Brain microvascular endothelial cell (primary cell): ENCODE measurements at regions not wholly inside any gene's neighbourhood (a gene's known extent, or its start where the extent isn't known, plus 50 kb on each side); places are given as distances from the start of the nearest gene placed in this dataset.

ENCODE experiments used
- DNase-seq: peaks from one replicate; pipeline ENCODE4 v3.0.0-alpha.2; 2020
- H3K27ac ChIP-seq: fragments of 250-450 bp; sonication (Bioruptor Pico); 2 replicates; pipeline ENCODE4 v1.5.1; 2020; ENCODE audit warnings: mild to moderate bottlenecking, moderate library complexity
- H3K27me3 ChIP-seq: fragments of 250-450 bp; sonication (Bioruptor Pico); replicated peaks from 2 replicates; pipeline ENCODE4 v1.5.1; 2020; ENCODE audit warnings: mild to moderate bottlenecking
- H3K36me3 ChIP-seq: fragments of 250-450 bp; sonication (Bioruptor Pico); replicated peaks from 2 replicates; pipeline ENCODE4 v1.5.1; 2020; ENCODE audit warnings: mild to moderate bottlenecking
- H3K4me3 ChIP-seq: 2 replicates; pipeline ENCODE4 v1.5.1; 2011; ENCODE audit warnings: low read depth, mild to moderate bottlenecking, control low read depth, low read length, moderate library complexity
- CTCF ChIP-seq: IDR thresholded peaks from 2 replicates; pipeline ENCODE4 v1.5.1; 2011; ENCODE audit warnings: low read depth, mild to moderate bottlenecking, moderate library complexity, low read length, control low read depth, inconsistent platforms; ENCODE audit errors: missing control alignments
- in situ Hi-C: cut with HindIII; loops from 2 replicates; pipeline ENCODE4 v1.10.0; 2017; ENCODE audit warnings: low sequenced_read_pairs, low pct_ligation_motif_present

- no peak for DNase-seq
- Histone ChIP-seq H3K36me3 (no peaks in the 10 kb centered on the region), H3K27me3 (no peaks in the 10 kb centered on the region), H3K4me3 (no peak overlapping the region), H3K27ac (no peak overlapping the region)
- in situ Hi-C loops, result no loop called here
- no peak for TF ChIP-seq CTCF
Measured at GRCh38 chr5:17434982-17435381, 63.0 kb upstream of the TAF11L2 start.

GRCh38 chr5:17436350-17436749 lies 61.7 kb upstream of the TAF11L2 start:
- no peak for DNase-seq
- H3K27me3 ChIP-seq, result no peaks in the 10 kb centered on the region

DNA sequence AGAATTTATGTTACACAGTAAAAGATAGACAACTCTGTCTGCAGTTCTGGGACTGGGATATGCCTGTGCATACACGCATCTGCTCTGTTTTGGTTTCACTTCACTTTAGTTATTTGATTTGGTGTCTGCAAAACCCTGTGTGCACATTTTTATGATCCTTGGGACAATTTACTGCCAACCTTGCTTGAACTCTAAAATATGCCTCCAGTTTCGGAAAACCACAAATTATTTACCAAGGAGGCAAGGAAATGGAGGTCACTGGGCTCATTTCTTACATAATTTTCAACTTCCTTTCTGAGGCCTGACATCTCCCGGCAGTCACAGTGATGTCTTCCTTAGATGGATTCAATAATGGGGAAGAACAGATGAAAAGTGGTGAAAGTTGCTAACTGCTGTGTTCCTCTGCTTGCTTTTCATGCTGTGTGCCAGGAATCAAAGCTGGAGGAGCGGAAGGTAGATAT lies 61.2 kb upstream of the TAF11L2 start:
- Histone ChIP-seq H3K27ac (no peak overlapping the region), H3K27me3 (no peaks in the 10 kb centered on the region), H3K36me3 (no peaks in the 10 kb centered on the region), H3K4me3 (no peak overlapping the region)
- no peak for DNase-seq
- no peak for TF ChIP-seq CTCF
- in situ Hi-C loops, result no loop called here

More at GRCh38 chr5:17436350-17436749, 61.7 kb upstream of the TAF11L2 start:
- Histone ChIP-seq H3K36me3 (no peaks in the 10 kb centered on the region), H3K27ac (no peak overlapping the region), H3K4me3 (no peak overlapping the region)
- in situ Hi-C loops, result no loop called here
- no peak for TF ChIP-seq CTCF

DNA sequence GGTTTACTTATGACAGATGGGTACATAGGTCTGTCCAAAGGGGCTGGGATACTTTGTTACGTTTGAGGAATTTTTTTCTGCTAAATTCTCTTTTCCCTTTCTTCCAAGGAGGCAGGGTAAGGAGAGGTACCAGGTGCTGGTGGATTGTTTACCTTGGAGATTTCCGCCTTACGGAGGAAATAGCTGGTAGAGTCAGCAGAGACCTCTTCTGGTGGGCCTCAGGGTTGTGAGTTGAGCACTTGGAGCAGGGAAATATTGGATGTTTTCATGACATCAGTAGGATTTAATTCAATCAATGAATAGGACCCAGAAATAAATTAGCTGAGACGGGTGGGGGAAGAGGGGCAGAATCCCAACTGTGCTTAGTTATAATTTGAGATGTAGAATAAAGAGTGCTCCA lies 60.0 kb upstream of the TAF11L2 start:
- no peak for DNase-seq
- H3K27ac ChIP-seq, result no peak overlapping the region
- TF ChIP-seq CTCF, result no peak
- no peak overlapping the region for H3K4me3 ChIP-seq
- no peaks in the 10 kb centered on the region for H3K27me3 ChIP-seq
- in situ Hi-C loops, result no loop called here
- H3K36me3 ChIP-seq, result no peaks in the 10 kb centered on the region

GRCh38 chr5:17439956-17440355 lies 58.1 kb upstream of the TAF11L2 start:
- no peak for DNase-seq
- H3K27ac ChIP-seq, result no peak overlapping the region
- no peak overlapping the region for H3K4me3 ChIP-seq
- no peaks in the 10 kb centered on the region for H3K36me3 ChIP-seq
- in situ Hi-C loops, result no loop called here
- H3K27me3 ChIP-seq, result no peaks in the 10 kb centered on the region
- TF ChIP-seq CTCF, result no peak

- Histone ChIP-seq H3K27me3 (no peaks in the 10 kb centered on the region), H3K4me3 (no peak overlapping the region), H3K27ac (no peak overlapping the region), H3K36me3 (no peaks in the 10 kb centered on the region)
- TF ChIP-seq CTCF, result no peak
- no peak for DNase-seq
- in situ Hi-C loops, result no loop called here
Measured at GRCh38 chr5:17440766-17441165, 57.3 kb upstream of the TAF11L2 start.
